ENCODE measurements at regions not wholly inside any gene's neighbourhood (a gene's known extent, or its start where the extent isn't known, plus 50 kb on each side); places are given as distances from the start of the nearest gene placed in this dataset.

- TF ChIP-seq CTCF (IDR thresholded peaks at IDR 0.05) (no peak), POLR2A (IDR thresholded peaks at IDR 0.05) (no peak)
These were observed 298.8 kb upstream of the PLSCR5 start for GRCh38 chr3:146903927-146904326.

Data from Peyer's patch (tissue), 4 donors.